IMR-90 (cell line): ENCODE measurements at regions not wholly inside any gene's neighbourhood (a gene's known extent, or its start where the extent isn't known, plus 50 kb on each side); places are given as distances from the start of the nearest gene placed in this dataset.

Experiments used
- ATAC-seq: fragments of 200-7000 bp; cut with Tn5 transposase; 2 replicates; pipeline ENCODE4 v1.9.1; 2020; ENCODE audit warnings: low read depth, mild to moderate bottlenecking, moderate library complexity
- BruUV-seq: library from RNA; stranded (reverse); fragments of 400-500 nt; replicated peaks from 2 replicates; lab custom pipeline; 2021; lab: Mats Ljungman, UMichigan
- CTCF ChIA-PET: fragments of 300-600 bp; formaldehyde crosslinking; extraction: SDS; loops from one replicate; lab custom pipeline; 2021; ENCODE audit warnings: antibody characterized with exemption; lab: Yijun Ruan, JAX
- POLR2A ChIA-PET: fragments of 300-600 bp; sonication (Branson Sonifier 250); formaldehyde crosslinking; loops from one replicate; lab custom pipeline; 2022; ENCODE audit warnings: antibody characterized with exemption; ENCODE audit not compliant: unreplicated experiment; lab: Charles Lee
- DNase-seq: peaks from one replicate; pipeline ENCODE4 v3.0.0; 2013
- H2AFZ ChIP-seq: replicated peaks from 2 replicates; pipeline ENCODE3; 2013; ENCODE audit warnings: low read length, mild to moderate bottlenecking; ENCODE audit not compliant: poor library complexity
- H2AK5ac ChIP-seq: 2 replicates; pipeline ENCODE4 v1.6.1; 2013; ENCODE audit warnings: low read depth, low read length, inconsistent platforms
- H2AK9ac ChIP-seq: replicated peaks from 2 replicates; pipeline ENCODE3; 2013; ENCODE audit warnings: mild to moderate bottlenecking, low read depth, low read length, moderate library complexity; ENCODE audit not compliant: poor library complexity
- H2BK120ac ChIP-seq: 2 replicates; pipeline ENCODE4 v1.6.1; 2013; ENCODE audit warnings: low read depth, low read length, inconsistent platforms
- H2BK15ac ChIP-seq: 3 replicates; pipeline ENCODE4 v1.6.1; 2013; ENCODE audit warnings: low read depth, low read length, inconsistent platforms
- H2BK20ac ChIP-seq: 2 replicates; pipeline ENCODE4 v1.6.1; 2013; ENCODE audit warnings: low read depth, mild to moderate bottlenecking, inconsistent platforms, low read length, moderate library complexity
- H2BK5ac ChIP-seq: 2 replicates; pipeline ENCODE4 v1.6.1; 2013; ENCODE audit warnings: mild to moderate bottlenecking, low read depth, low read length, inconsistent platforms; ENCODE audit not compliant: poor library complexity, severe bottlenecking
- H3K14ac ChIP-seq: replicated peaks from 2 replicates; pipeline ENCODE4 v1.6.1; 2013; ENCODE audit warnings: low read depth, low read length, inconsistent platforms
- H3K18ac ChIP-seq: 2 replicates; pipeline ENCODE4 v1.6.1; 2013; ENCODE audit warnings: low read depth, low read length, control low read depth
- H3K23ac ChIP-seq: 2 replicates; pipeline ENCODE4 v1.6.1; 2013; ENCODE audit warnings: low read depth, low read length, inconsistent platforms
- H3K27ac ChIP-seq: 2 replicates; pipeline ENCODE4 v1.5.1; 2013; ENCODE audit warnings: mild to moderate bottlenecking, control low read depth, low read length; ENCODE audit not compliant: insufficient read depth
- H3K27me3 ChIP-seq: 2 replicates; pipeline ENCODE4 v1.6.1; 2013; ENCODE audit warnings: low read length; ENCODE audit not compliant: control insufficient read depth, insufficient read depth
- H3K36me3 ChIP-seq: 2 replicates; pipeline ENCODE4 v1.6.1; 2013; ENCODE audit warnings: low read length, mixed read lengths; ENCODE audit not compliant: control insufficient read depth, insufficient read depth
- H3K4ac ChIP-seq: 2 replicates; pipeline ENCODE4 v1.6.1; 2013; ENCODE audit warnings: low read depth, low read length, inconsistent platforms
- H3K4me1 ChIP-seq: 2 replicates; pipeline ENCODE4 v1.6.1; 2013; ENCODE audit warnings: low read length, mixed read lengths; ENCODE audit not compliant: control insufficient read depth, insufficient read depth
- H3K4me2 ChIP-seq: 2 replicates; pipeline ENCODE4 v1.6.1; 2013; ENCODE audit warnings: low read depth, mild to moderate bottlenecking, control low read depth, low read length, moderate library complexity
- H3K4me3 ChIP-seq: 2 replicates; pipeline ENCODE4 v1.5.1; 2013; ENCODE audit warnings: low read depth, mild to moderate bottlenecking, control low read depth, low read length, moderate library complexity; ENCODE audit not compliant: insufficient read depth
- H3K56ac ChIP-seq: 2 replicates; pipeline ENCODE4 v1.6.1; 2013; ENCODE audit warnings: low read length, inconsistent platforms; ENCODE audit not compliant: insufficient read depth; ENCODE audit errors: extremely low read depth
- H3K79me1 ChIP-seq, 2 experiments: 2 replicates each; pipeline ENCODE4 v1.6.1; 2013; ENCODE audit warnings: low read length in 2 of 2, inconsistent platforms in 1 of 2, low read depth in 1 of 2
- H3K9ac ChIP-seq: 2 replicates; pipeline ENCODE4 v1.6.1; 2013; ENCODE audit warnings: low read depth, low read length, control low read depth
- H3K9me1 ChIP-seq: 2 replicates; pipeline ENCODE4 v1.6.1; 2013; ENCODE audit warnings: low read length, inconsistent platforms; ENCODE audit not compliant: insufficient read depth
- H3K9me3 ChIP-seq: 2 replicates; pipeline ENCODE4 v1.6.1; 2013; ENCODE audit warnings: low read length; ENCODE audit not compliant: control insufficient read depth, insufficient read depth
- H4K20me1 ChIP-seq: 2 replicates; pipeline ENCODE4 v1.6.1; 2013; ENCODE audit warnings: low read length, inconsistent platforms; ENCODE audit not compliant: insufficient read depth
- H4K5ac ChIP-seq: 2 replicates; pipeline ENCODE4 v1.6.1; 2013; ENCODE audit warnings: mild to moderate bottlenecking, low read depth, low read length, control low read depth
- H4K8ac ChIP-seq, 2 experiments: 2 replicates each; pipeline ENCODE4 v1.6.1; 2013; ENCODE audit warnings: low read depth in 2 of 2, low read length in 2 of 2, control low read depth in 1 of 2, inconsistent platforms in 1 of 2
- H4K91ac ChIP-seq: 2 replicates; pipeline ENCODE4 v1.6.1; 2013; ENCODE audit warnings: low read depth, low read length, inconsistent platforms; ENCODE audit not compliant: insufficient read depth
- BHLHE40 ChIP-seq: fragments of 150-350 bp; IDR thresholded peaks from 2 replicates; pipeline ENCODE4 v1.6.1; 2016; ENCODE audit warnings: mild to moderate bottlenecking, low read depth, low read length
- CEBPB ChIP-seq: IDR thresholded peaks from 2 replicates; pipeline ENCODE4 v1.6.1; 2012; ENCODE audit warnings: low read depth, low read length, improper control_type of control experiment
- CHD1 ChIP-seq: IDR thresholded peaks from 2 replicates; pipeline ENCODE4 v1.6.1; 2012; ENCODE audit warnings: low read depth, low read length, improper control_type of control experiment
- CTCF ChIP-seq: conservative IDR thresholded peaks from 2 replicates; pipeline ENCODE4 v1.5.1; 2012; ENCODE audit warnings: mild to moderate bottlenecking, low read depth, low read length, improper control_type of control experiment
- FOS ChIP-seq: fragments of 150-350 bp; IDR thresholded peaks from 2 replicates; pipeline ENCODE4 v1.6.1; 2016; ENCODE audit warnings: low read depth, low read length
- MAFK ChIP-seq: IDR thresholded peaks from 2 replicates; pipeline ENCODE4 v1.6.1; 2012; ENCODE audit warnings: low read depth, low read length, improper control_type of control experiment
- MAZ ChIP-seq: IDR thresholded peaks from 2 replicates; pipeline ENCODE4 v1.6.1; 2012; ENCODE audit warnings: low read depth, mild to moderate bottlenecking, low read length, improper control_type of control experiment, moderate library complexity, borderline replicate concordance
- NFE2L2 ChIP-seq: fragments of 150-350 bp; IDR thresholded peaks from 2 replicates; pipeline ENCODE4 v1.6.1; 2016; ENCODE audit warnings: low read depth, mild to moderate bottlenecking, low read length
- POLR2A ChIP-seq: IDR thresholded peaks from 2 replicates; pipeline ENCODE4 v1.6.1; 2012; ENCODE audit warnings: mild to moderate bottlenecking, low read depth, low read length
- RCOR1 ChIP-seq: IDR thresholded peaks from 2 replicates; pipeline ENCODE4 v1.6.1; 2012; ENCODE audit warnings: mild to moderate bottlenecking, low read length, improper control_type of control experiment; ENCODE audit not compliant: insufficient replicate concordance
- RFX5 ChIP-seq: IDR thresholded peaks from 2 replicates; pipeline ENCODE4 v1.8.0; 2012; ENCODE audit warnings: low read depth, mild to moderate bottlenecking, low read length, moderate library complexity
- SMC3 ChIP-seq: fragments of 150-350 bp; IDR thresholded peaks from 2 replicates; pipeline ENCODE4 v1.6.1; 2016; ENCODE audit warnings: low read depth, mild to moderate bottlenecking, antibody characterized with exemption, low read length, moderate library complexity
- WGBS, 2 experiments: methylation state at CpG; one replicate each; pipeline versions ENCODE4 v1.1.5 to v1.1.7; 2013; ENCODE audit warnings: missing lambda C conversion rate in 2 of 2; ENCODE audit not compliant: insufficient read length in 1 of 2; ENCODE audit errors: extremely low coverage in 2 of 2; 5-methylcytosine and 5-hydroxymethylcytosine counted together
- dilution Hi-C: fragments of 300-500 bp; cut with HindIII; formaldehyde crosslinking; loops from one replicate; pipeline ENCODE4 v1.14.3; 2018; ENCODE audit warnings: low sequenced_read_pairs; ENCODE audit not compliant: unreplicated experiment
- in situ Hi-C: fragments of 300-500 bp; cut with MboI; formaldehyde crosslinking; loops from 3 replicates; pipeline ENCODE4 v1.14.3; 2019; ENCODE audit warnings: low sequenced_read_pairs, inconsistent platforms, mixed read lengths
- intact Hi-C: fragments of 100-400 bp; cut with micrococcal nuclease; formaldehyde crosslinking; loops from 2 replicates; pipeline ENCODE4 v1.10.0; 2022
- TF ChIP-seq, protein P1 (sequence below): fragments of 150-350 bp; IDR thresholded peaks from 2 replicates; pipeline ENCODE4 v1.6.1; 2016; ENCODE audit warnings: low read depth, mild to moderate bottlenecking, low read length, moderate library complexity, borderline replicate concordance
- TF ChIP-seq, protein P2 (sequence below): fragments of 150-350 bp; IDR thresholded peaks from 2 replicates; pipeline ENCODE4 v1.6.1; 2017; ENCODE audit warnings: mild to moderate bottlenecking, antibody characterized with exemption, low read length, low read depth

DNA sequence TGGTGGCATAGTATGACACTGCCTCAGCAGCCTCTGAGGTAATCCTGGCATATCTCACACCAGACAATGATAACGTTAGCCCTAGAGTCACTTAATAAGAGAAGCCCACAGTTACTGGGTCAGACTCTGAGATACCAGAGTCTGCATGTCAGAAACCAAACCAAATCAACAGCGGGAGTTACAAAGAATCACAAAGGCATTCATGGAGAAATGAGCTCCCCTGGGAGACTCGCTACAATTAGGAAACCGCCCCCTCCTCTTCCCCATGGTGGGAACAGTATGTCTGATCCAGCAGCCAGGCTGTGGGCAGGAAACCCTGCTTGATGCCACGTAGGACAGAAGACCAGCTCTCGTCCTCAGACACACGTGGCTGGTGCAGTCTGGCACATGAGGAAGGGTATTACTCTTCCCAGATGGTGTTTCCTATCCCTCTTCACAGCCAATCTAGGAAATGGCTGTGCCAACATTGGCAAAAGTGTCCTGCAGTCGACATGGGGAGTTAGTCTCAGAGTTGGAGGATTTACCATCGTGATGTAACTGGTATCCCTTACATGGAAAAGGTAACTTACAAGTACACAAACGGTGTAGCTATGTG lies 485.4 kb downstream of the ZNF608 start:
- no peaks in the 10 kb centered on the region; the same call in 1 of the 2 replicates for H3K9me1 ChIP-seq
- no peaks in the 10 kb centered on the region for H3K79me1 ChIP-seq
- intact Hi-C loops (no loop called here), dilution Hi-C loops (no loop called here), in situ Hi-C loops (no loop called here)
- H3K18ac ChIP-seq, result no peak overlapping the region
- no TSS peak for BruUV-seq
- H3K36me3 ChIP-seq, result no peaks in the 10 kb centered on the region
- H2AFZ ChIP-seq, result no peak overlapping the region
- no CpG with 5 or more reads among the region's 10 CpGs for whole genome bisulfite sequencing, 2 experiments
- no peak for DNase-seq
- CTCF ChIA-PET, result no interaction called here
- H2AK9ac ChIP-seq, result no peak overlapping the region
- no peak overlapping the region for H3K4me3 ChIP-seq
- peaks cover 2% of the 10 kb centered on the region; the same call in 1 of the 2 replicates for H3K4me1 ChIP-seq
- H4K8ac ChIP-seq, result no peak overlapping the region
- no peak overlapping the region for H3K9ac ChIP-seq
- no peak overlapping the region for H2BK5ac ChIP-seq
- no peak for ATAC-seq
- H3K27me3 ChIP-seq, result peaks cover 6% of the 10 kb centered on the region; the same call in 1 of the 2 replicates
- no peak overlapping the region for H2BK20ac ChIP-seq
- no peak overlapping the region for H4K91ac ChIP-seq
- no peaks in the 10 kb centered on the region for H4K20me1 ChIP-seq
- H2BK15ac ChIP-seq, result no peak overlapping the region
- no peak for TF ChIP-seq NFE2L2
- no peak for TF ChIP-seq MAFK
- no peak for TF ChIP-seq BHLHE40
- TF ChIP-seq CTCF, result no peak
- no peak for TF ChIP-seq RFX5
- no peak for TF ChIP-seq CHD1
- no peak for TF ChIP-seq POLR2A
- TF ChIP-seq FOS, result no peak
- TF ChIP-seq CEBPB, result no peak
- no peak for TF ChIP-seq RCOR1
- TF ChIP-seq, protein P1, sequence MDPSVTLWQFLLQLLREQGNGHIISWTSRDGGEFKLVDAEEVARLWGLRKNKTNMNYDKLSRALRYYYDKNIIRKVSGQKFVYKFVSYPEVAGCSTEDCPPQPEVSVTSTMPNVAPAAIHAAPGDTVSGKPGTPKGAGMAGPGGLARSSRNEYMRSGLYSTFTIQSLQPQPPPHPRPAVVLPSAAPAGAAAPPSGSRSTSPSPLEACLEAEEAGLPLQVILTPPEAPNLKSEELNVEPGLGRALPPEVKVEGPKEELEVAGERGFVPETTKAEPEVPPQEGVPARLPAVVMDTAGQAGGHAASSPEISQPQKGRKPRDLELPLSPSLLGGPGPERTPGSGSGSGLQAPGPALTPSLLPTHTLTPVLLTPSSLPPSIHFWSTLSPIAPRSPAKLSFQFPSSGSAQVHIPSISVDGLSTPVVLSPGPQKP, result no peak
- no peak for TF ChIP-seq MAZ
- TF ChIP-seq SMC3, result no peak
- TF ChIP-seq, protein P2, sequence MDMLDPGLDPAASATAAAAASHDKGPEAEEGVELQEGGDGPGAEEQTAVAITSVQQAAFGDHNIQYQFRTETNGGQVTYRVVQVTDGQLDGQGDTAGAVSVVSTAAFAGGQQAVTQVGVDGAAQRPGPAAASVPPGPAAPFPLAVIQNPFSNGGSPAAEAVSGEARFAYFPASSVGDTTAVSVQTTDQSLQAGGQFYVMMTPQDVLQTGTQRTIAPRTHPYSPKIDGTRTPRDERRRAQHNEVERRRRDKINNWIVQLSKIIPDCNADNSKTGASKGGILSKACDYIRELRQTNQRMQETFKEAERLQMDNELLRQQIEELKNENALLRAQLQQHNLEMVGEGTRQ, result no peak
- no peak overlapping the region for H2BK120ac ChIP-seq
- no peak overlapping the region for H2AK5ac ChIP-seq
- H3K14ac ChIP-seq, result no peak overlapping the region
- no peaks in the 10 kb centered on the region for H3K9me3 ChIP-seq
- POLR2A ChIA-PET, result no interaction called here
- H3K56ac ChIP-seq, result no peak overlapping the region
- H3K4me2 ChIP-seq, result no peak overlapping the region
- H3K27ac ChIP-seq, result no peak overlapping the region
- no peak overlapping the region for H4K5ac ChIP-seq
- H3K4ac ChIP-seq, result no peak overlapping the region
- no peak overlapping the region for H3K23ac ChIP-seq
